ENCODE measurements at regions not wholly inside any gene's neighbourhood (a gene's known extent, or its start where the extent isn't known, plus 50 kb on each side); places are given as distances from the start of the nearest gene placed in this dataset.
"Not testable (repeated sequence)": the region's sequence is repeated elsewhere in the genome, so short reads cannot be mapped to it uniquely, and the experiment has no call there.

- Mint-ChIP-seq H3K27ac (no peak overlapping the region), H3K36me3 (no peaks in the 10 kb centered on the region), H3K4me3 (no peak overlapping the region), H3K4me1 (no peaks in the 10 kb centered on the region), H3K27me3 (no peaks in the 10 kb centered on the region), H3K9me3 (peaks cover 0 to 2% (median 0%) of the 10 kb centered on the region in 11 donors)
- DNase-seq (no peak), ATAC-seq (no peak)
- H3K9me3 ChIP-seq (ENCODE audit: control insufficient read depth in 2 of 3, low read length in 3 of 3), result no peaks in the 10 kb centered on the region
- no peak overlapping the region for H3K4me3 ChIP-seq (ENCODE audit: low read length)
- no peaks in the 10 kb centered on the region for H3K4me1 ChIP-seq (ENCODE audit: control insufficient read depth in 2 of 2, insufficient read depth in 2 of 2, low read length in 2 of 2)
- intact Hi-C loops (cut with micrococcal nuclease), result loop anchor here in 1 of 2 donors (10.0 kb wide), 1 partner anchor 63 kb away; no protein-coding TSS in a partner anchor
- no peak overlapping the region for H3K27ac ChIP-seq (ENCODE audit: low read depth, low read length)
- POLR2A ChIA-PET, result no interaction called here
- H3K36me3 ChIP-seq (ENCODE audit: control insufficient read depth in 2 of 3, insufficient read depth in 3 of 3, low read length in 3 of 3), result no peaks in the 10 kb centered on the region
- no peaks in the 10 kb centered on the region for H3K27me3 ChIP-seq (ENCODE audit: control insufficient read depth in 2 of 2, insufficient read depth in 2 of 2, low read length in 2 of 2)
- CTCF ChIA-PET, result no interaction called here
These were observed 2029.3 kb downstream of the MRPL39 start for GRCh38 chr21:23578027-23578426.

DNA sequence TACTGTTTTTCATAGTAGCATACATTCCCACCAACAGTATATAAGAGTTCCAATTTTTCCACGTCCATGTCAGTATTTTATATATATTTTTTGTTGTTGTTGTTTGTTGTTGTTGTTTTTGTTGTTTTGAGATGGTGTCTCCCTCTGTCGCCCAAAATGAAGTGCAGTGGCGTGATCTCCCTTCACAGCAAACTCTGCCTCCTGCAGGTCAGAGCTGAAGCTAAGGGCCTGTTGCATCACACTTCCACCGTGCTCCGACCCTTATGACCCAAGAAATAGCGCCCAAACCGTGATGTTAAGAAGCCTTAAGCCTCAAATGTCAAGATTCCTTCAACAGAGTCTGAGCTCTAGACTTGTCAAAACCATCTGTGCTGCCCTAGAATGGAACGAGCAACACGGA lies 2032.3 kb downstream of the MRPL39 start:
- ATAC-seq, result no peak
- intact Hi-C loops (cut with micrococcal nuclease), result loop anchor here in 1 of 2 donors (10.0 kb wide), 1 partner anchor 60 kb away; no protein-coding TSS in a partner anchor
- Histone ChIP-seq H3K9me3 (ENCODE audit: control insufficient read depth in 2 of 3, low read length in 3 of 3) (no peaks in the 10 kb centered on the region), H3K4me3 (ENCODE audit: low read length) (no peak overlapping the region), H3K36me3 (ENCODE audit: control insufficient read depth in 2 of 3, insufficient read depth in 3 of 3, low read length in 3 of 3) (no peaks in the 10 kb centered on the region), H3K27me3 (ENCODE audit: control insufficient read depth in 2 of 2, insufficient read depth in 2 of 2, low read length in 2 of 2) (no peaks in the 10 kb centered on the region), H3K27ac (ENCODE audit: low read depth, low read length) (no peak overlapping the region), H3K4me1 (ENCODE audit: control insufficient read depth in 2 of 2, insufficient read depth in 2 of 2, low read length in 2 of 2) (no peaks in the 10 kb centered on the region)
- ChIA-PET POLR2A (no interaction called here), CTCF (no interaction called here)
- DNase-seq, result no peak
- Mint-ChIP-seq H3K4me3 (no peak overlapping the region), H3K36me3 (no peaks in the 10 kb centered on the region), H3K4me1 (no peaks in the 10 kb centered on the region), H3K27ac (no peak overlapping the region), H3K27me3 (no peaks in the 10 kb centered on the region), H3K9me3 (peaks cover 0 to 2% (median 0%) of the 10 kb centered on the region in 11 donors)

GRCh38 chr21:23548924-23549323 lies 2058.4 kb downstream of the MRPL39 start:
- POLR2A ChIA-PET; intact Hi-C loops (cut with micrococcal nuclease); CTCF ChIA-PET: not testable (repeated sequence)

DNA sequence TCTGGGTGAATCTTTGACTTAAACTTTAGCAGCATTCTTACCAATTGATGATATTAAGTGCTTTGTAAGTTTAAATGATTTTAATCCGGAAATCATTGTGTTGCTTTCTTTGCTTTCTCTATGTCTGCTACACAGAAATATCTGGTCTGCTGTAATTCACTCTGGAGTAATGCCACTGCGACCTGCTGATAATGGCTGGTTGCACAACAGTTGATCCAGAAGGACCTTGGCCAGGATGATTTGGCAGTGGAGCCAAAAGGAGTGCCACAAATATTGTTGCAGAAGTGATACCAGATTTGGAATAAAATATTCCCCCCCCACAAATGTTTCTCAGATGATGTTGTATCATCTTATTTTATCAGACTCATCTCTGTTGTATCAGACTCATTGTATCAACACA lies 2063.9 kb downstream of the MRPL39 start:
- Mint-ChIP-seq H3K9me3 (peaks cover 0 to 3% (median 0%) of the 10 kb centered on the region in 11 donors), H3K4me3 (no peak overlapping the region), H3K27me3 (no peaks in the 10 kb centered on the region), H3K36me3 (no peaks in the 10 kb centered on the region), H3K4me1 (no peaks in the 10 kb centered on the region), H3K27ac (no peak overlapping the region)
- H3K4me1 ChIP-seq (ENCODE audit: control insufficient read depth in 2 of 2, insufficient read depth in 2 of 2, low read length in 2 of 2), result no peaks in the 10 kb centered on the region
- H3K36me3 ChIP-seq (ENCODE audit: control insufficient read depth in 2 of 3, insufficient read depth in 3 of 3, low read length in 3 of 3), result no peaks in the 10 kb centered on the region
- no peak overlapping the region for H3K27ac ChIP-seq (ENCODE audit: low read depth, low read length)
- ChIA-PET CTCF (no interaction called here), POLR2A (no interaction called here)
- no peak overlapping the region for H3K4me3 ChIP-seq (ENCODE audit: low read length)
- intact Hi-C loops (cut with micrococcal nuclease), result no loop called here
- ATAC-seq (no peak), DNase-seq (no peak)
- no peaks in the 10 kb centered on the region for H3K9me3 ChIP-seq (ENCODE audit: control insufficient read depth in 2 of 3, low read length in 3 of 3)
- no peaks in the 10 kb centered on the region for H3K27me3 ChIP-seq (ENCODE audit: control insufficient read depth in 2 of 2, insufficient read depth in 2 of 2, low read length in 2 of 2)

More at GRCh38 chr21:23548924-23549323, 2058.4 kb downstream of the MRPL39 start:
- H3K4me1 Mint-ChIP-seq; H3K27ac Mint-ChIP-seq; DNase-seq; H3K27me3 ChIP-seq (ENCODE audit: control insufficient read depth in 2 of 2, insufficient read depth in 2 of 2, low read length in 2 of 2); H3K9me3 ChIP-seq (ENCODE audit: control insufficient read depth in 2 of 3, low read length in 3 of 3); H3K27ac ChIP-seq (ENCODE audit: low read depth, low read length); H3K4me3 Mint-ChIP-seq; H3K36me3 Mint-ChIP-seq; H3K4me3 ChIP-seq (ENCODE audit: low read length); H3K4me1 ChIP-seq (ENCODE audit: control insufficient read depth in 2 of 2, insufficient read depth in 2 of 2, low read length in 2 of 2); H3K27me3 Mint-ChIP-seq; H3K9me3 Mint-ChIP-seq; H3K36me3 ChIP-seq (ENCODE audit: control insufficient read depth in 2 of 3, insufficient read depth in 3 of 3, low read length in 3 of 3); ATAC-seq: not testable (repeated sequence)

DNA sequence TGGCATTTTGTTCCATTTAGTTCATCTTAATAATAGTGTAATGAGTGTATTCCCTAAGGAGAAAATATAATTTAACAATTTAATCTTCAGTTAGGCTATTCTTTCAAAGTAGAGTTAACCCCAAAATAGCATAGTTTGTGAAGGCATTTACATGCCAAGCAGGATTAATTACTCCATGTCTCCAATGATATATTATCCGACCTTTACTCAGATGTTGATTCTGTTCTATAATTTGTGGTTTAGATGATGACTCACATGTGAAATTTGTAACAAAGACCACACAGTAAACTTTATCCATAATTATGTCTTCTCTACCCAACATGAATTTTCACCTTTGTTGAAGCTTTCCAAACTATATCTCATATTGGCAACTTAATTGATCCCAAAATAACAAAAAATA lies 2065.2 kb downstream of the MRPL39 start:
- CTCF ChIA-PET, result no interaction called here
- DNase-seq, result no peak

DNA sequence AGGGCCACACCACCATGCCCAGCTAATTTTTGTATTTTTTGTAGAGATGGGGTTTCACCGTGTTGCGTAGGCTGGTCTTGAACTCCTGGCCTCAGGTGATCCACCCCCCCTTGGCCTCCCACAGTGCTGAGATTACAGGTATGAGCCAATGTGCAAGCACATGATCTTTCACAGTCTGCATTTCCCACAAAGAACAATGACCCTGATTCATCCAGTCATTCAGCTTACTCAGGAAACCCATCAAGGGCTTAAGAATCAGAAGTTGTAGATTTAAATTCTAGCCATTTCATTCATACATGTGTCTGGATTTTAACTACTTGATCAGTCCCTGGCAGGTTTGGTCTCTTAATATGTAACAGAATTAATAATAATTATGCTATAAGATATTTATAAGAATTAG lies 2065.7 kb downstream of the MRPL39 start:
- DNase-seq (no peak), ATAC-seq (no peak)
- H3K27me3 Mint-ChIP-seq, result no peaks in the 10 kb centered on the region
- H3K27me3 ChIP-seq (ENCODE audit: control insufficient read depth in 2 of 2, insufficient read depth in 2 of 2, low read length in 2 of 2), result no peaks in the 10 kb centered on the region
- H3K4me3 Mint-ChIP-seq, result no peak overlapping the region
- no peaks in the 10 kb centered on the region for H3K4me1 ChIP-seq (ENCODE audit: control insufficient read depth in 2 of 2, insufficient read depth in 2 of 2, low read length in 2 of 2)
- intact Hi-C loops (cut with micrococcal nuclease), result no loop called here
- CTCF ChIA-PET, result no interaction called here
- no peaks in the 10 kb centered on the region for H3K4me1 Mint-ChIP-seq
- no peaks in the 10 kb centered on the region for H3K36me3 ChIP-seq (ENCODE audit: control insufficient read depth in 2 of 3, insufficient read depth in 3 of 3, low read length in 3 of 3)
- peaks cover 0 to 3% (median 0%) of the 10 kb centered on the region in 11 donors for H3K9me3 Mint-ChIP-seq
- no peak overlapping the region for H3K27ac Mint-ChIP-seq
- no peaks in the 10 kb centered on the region for H3K36me3 Mint-ChIP-seq
- no peak overlapping the region for H3K4me3 ChIP-seq (ENCODE audit: low read length)
- H3K27ac ChIP-seq (ENCODE audit: low read depth, low read length), result no peak overlapping the region
- POLR2A ChIA-PET, result no interaction called here
- no peaks in the 10 kb centered on the region for H3K9me3 ChIP-seq (ENCODE audit: control insufficient read depth in 2 of 3, low read length in 3 of 3)

More for the DNA sequence above, 2065.2 kb downstream of the MRPL39 start:
- H3K27me3 Mint-ChIP-seq, result no peaks in the 10 kb centered on the region
- intact Hi-C loops (cut with micrococcal nuclease), result no loop called here
- ATAC-seq, result no peak
- H3K36me3 ChIP-seq (ENCODE audit: control insufficient read depth in 2 of 3, insufficient read depth in 3 of 3, low read length in 3 of 3), result no peaks in the 10 kb centered on the region
- H3K27me3 ChIP-seq (ENCODE audit: control insufficient read depth in 2 of 2, insufficient read depth in 2 of 2, low read length in 2 of 2), result no peaks in the 10 kb centered on the region
- no peaks in the 10 kb centered on the region for H3K9me3 ChIP-seq (ENCODE audit: control insufficient read depth in 2 of 3, low read length in 3 of 3)
- no peak overlapping the region for H3K27ac Mint-ChIP-seq
- no peaks in the 10 kb centered on the region for H3K4me1 ChIP-seq (ENCODE audit: control insufficient read depth in 2 of 2, insufficient read depth in 2 of 2, low read length in 2 of 2)
- POLR2A ChIA-PET, result no interaction called here
- no peak overlapping the region for H3K27ac ChIP-seq (ENCODE audit: low read depth, low read length)
- H3K4me3 ChIP-seq (ENCODE audit: low read length), result no peak overlapping the region
- H3K4me1 Mint-ChIP-seq, result no peaks in the 10 kb centered on the region
- peaks cover 0 to 3% (median 0%) of the 10 kb centered on the region in 11 donors for H3K9me3 Mint-ChIP-seq
- H3K36me3 Mint-ChIP-seq, result no peaks in the 10 kb centered on the region
- H3K4me3 Mint-ChIP-seq, result no peak overlapping the region

GRCh38 chr21:23534850-23535249 lies 2072.4 kb downstream of the MRPL39 start:
- no peaks in the 10 kb centered on the region for H3K27me3 ChIP-seq (ENCODE audit: control insufficient read depth in 2 of 2, insufficient read depth in 2 of 2, low read length in 2 of 2)
- H3K4me1 ChIP-seq (ENCODE audit: control insufficient read depth in 2 of 2, insufficient read depth in 2 of 2, low read length in 2 of 2), result no peaks in the 10 kb centered on the region
- intact Hi-C loops (cut with micrococcal nuclease), result no loop called here
- H3K9me3 ChIP-seq (ENCODE audit: control insufficient read depth in 2 of 3, low read length in 3 of 3), result no peaks in the 10 kb centered on the region
- H3K27ac ChIP-seq (ENCODE audit: low read depth, low read length), result no peak overlapping the region
- ChIA-PET CTCF (no interaction called here), POLR2A (no interaction called here)
- H3K4me3 ChIP-seq (ENCODE audit: low read length), result no peak overlapping the region
- no peak for ATAC-seq
- Mint-ChIP-seq H3K27ac (no peak overlapping the region), H3K27me3 (no peaks in the 10 kb centered on the region), H3K4me1 (no peaks in the 10 kb centered on the region), H3K9me3 (peaks cover 0 to 12% (median 0%) of the 10 kb centered on the region in 11 donors), H3K4me3 (no peak overlapping the region), H3K36me3 (no peaks in the 10 kb centered on the region)
- no peak for DNase-seq
- no peaks in the 10 kb centered on the region for H3K36me3 ChIP-seq (ENCODE audit: control insufficient read depth in 2 of 3, insufficient read depth in 3 of 3, low read length in 3 of 3)
